ENCODE measurements at regions not wholly inside any gene's neighbourhood (a gene's known extent, or its start where the extent isn't known, plus 50 kb on each side); places are given as distances from the start of the nearest gene placed in this dataset.

GRCh38 chr12:40551466-40551865, 140.8 kb upstream of the CNTN1 start:
- Histone ChIP-seq H4K20me1 (ENCODE audit: insufficient read depth) (no peaks in the 10 kb centered on the region), H2AFZ (no peak overlapping the region), H3K36me3 (ENCODE audit: low read depth) (no peaks in the 10 kb centered on the region), H3K79me2 (ENCODE audit: low read depth) (no peaks in the 10 kb centered on the region), H3K9me3 (ENCODE audit: insufficient read depth, low read depth) (peaks cover 2% of the 10 kb centered on the region; the same call in 1 of the 2 replicates), H3F3A (ENCODE audit: insufficient read depth, low read depth) (no peaks in the 10 kb centered on the region), H3K4me3 (no peak overlapping the region), H3K27me3 (ENCODE audit: insufficient read depth, low read depth) (no peaks in the 10 kb centered on the region), H3K4me2 (no peak overlapping the region), H3K9me2 (ENCODE audit: insufficient read depth) (no peaks in the 10 kb centered on the region), H3K4me1 (replicated peaks; ENCODE audit: insufficient read depth) (no peaks in the 10 kb centered on the region), H3K27ac (no peak overlapping the region)
- ChIA-PET CTCF (no interaction called here), POLR2A (ENCODE audit: unreplicated experiment) (no interaction called here)
- no TSS peak for BruUV-seq (replicated peaks)
- DNase-seq = no peak
- TF ChIP-seq, protein P1, sequence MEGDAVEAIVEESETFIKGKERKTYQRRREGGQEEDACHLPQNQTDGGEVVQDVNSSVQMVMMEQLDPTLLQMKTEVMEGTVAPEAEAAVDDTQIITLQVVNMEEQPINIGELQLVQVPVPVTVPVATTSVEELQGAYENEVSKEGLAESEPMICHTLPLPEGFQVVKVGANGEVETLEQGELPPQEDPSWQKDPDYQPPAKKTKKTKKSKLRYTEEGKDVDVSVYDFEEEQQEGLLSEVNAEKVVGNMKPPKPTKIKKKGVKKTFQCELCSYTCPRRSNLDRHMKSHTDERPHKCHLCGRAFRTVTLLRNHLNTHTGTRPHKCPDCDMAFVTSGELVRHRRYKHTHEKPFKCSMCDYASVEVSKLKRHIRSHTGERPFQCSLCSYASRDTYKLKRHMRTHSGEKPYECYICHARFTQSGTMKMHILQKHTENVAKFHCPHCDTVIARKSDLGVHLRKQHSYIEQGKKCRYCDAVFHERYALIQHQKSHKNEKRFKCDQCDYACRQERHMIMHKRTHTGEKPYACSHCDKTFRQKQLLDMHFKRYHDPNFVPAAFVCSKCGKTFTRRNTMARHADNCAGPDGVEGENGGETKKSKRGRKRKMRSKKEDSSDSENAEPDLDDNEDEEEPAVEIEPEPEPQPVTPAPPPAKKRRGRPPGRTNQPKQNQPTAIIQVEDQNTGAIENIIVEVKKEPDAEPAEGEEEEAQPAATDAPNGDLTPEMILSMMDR (conservative IDR thresholded peaks at IDR 0.05) = no peak
- TF ChIP-seq EZH2 (IDR thresholded peaks at IDR 0.05; ENCODE audit: low read depth) = no peak
- intact Hi-C loops (cut with micrococcal nuclease; ENCODE audit: unreplicated experiment) = no loop called here

DNA sequence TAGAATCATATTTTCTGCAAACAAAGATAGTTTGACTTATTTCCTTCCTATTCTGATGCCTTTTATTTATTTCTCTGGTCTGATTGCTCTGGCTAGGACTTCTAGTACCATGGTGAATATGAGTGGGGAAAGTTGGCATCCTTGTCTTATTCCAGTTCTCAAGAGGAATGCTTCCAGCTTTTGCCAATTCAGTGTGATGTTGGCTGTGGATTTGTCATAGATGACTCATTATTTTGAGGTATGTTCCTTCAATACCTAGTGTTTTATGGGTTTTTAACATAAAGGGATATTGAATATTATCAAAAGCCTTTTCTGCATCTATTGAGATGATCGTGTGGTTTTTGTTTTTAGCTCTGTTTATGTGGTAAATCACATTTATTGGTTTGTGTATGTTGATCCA, 139.4 kb upstream of the CNTN1 start:
- POLR2A ChIA-PET (ENCODE audit: unreplicated experiment) = no interaction called here
- no peaks in the 10 kb centered on the region for H3K27me3 ChIP-seq (ENCODE audit: insufficient read depth, low read depth)
- no peak overlapping the region for H3K27ac ChIP-seq
- TF ChIP-seq EZH2 (IDR thresholded peaks at IDR 0.05; ENCODE audit: low read depth) = no peak
- TF ChIP-seq, protein P1 (conservative IDR thresholded peaks at IDR 0.05) = no peak
- CTCF ChIA-PET = no interaction called here
- no peaks in the 10 kb centered on the region for H3K36me3 ChIP-seq (ENCODE audit: low read depth)
- DNase-seq = no peak
- no peaks in the 10 kb centered on the region for H3K9me2 ChIP-seq (ENCODE audit: insufficient read depth)
- no peak overlapping the region for H3K4me3 ChIP-seq
- BruUV-seq (replicated peaks) = no TSS peak
- intact Hi-C loops (cut with micrococcal nuclease; ENCODE audit: unreplicated experiment) = no loop called here
- H3K4me2 ChIP-seq = no peak overlapping the region
- H4K20me1 ChIP-seq (ENCODE audit: insufficient read depth) = no peaks in the 10 kb centered on the region
- H3K79me2 ChIP-seq (ENCODE audit: low read depth) = no peaks in the 10 kb centered on the region
- no peak overlapping the region for H2AFZ ChIP-seq
- H3K9me3 ChIP-seq (ENCODE audit: insufficient read depth, low read depth) = peaks cover 2% of the 10 kb centered on the region; the same call in 1 of the 2 replicates
- H3F3A ChIP-seq (ENCODE audit: insufficient read depth, low read depth) = no peaks in the 10 kb centered on the region
- H3K4me1 ChIP-seq (replicated peaks; ENCODE audit: insufficient read depth) = no peaks in the 10 kb centered on the region

- Histone ChIP-seq H3K4me3 (no peak overlapping the region), H3K36me3 (ENCODE audit: low read depth) (no peaks in the 10 kb centered on the region), H3K79me2 (ENCODE audit: low read depth) (no peaks in the 10 kb centered on the region), H3K4me1 (replicated peaks; ENCODE audit: insufficient read depth) (no peaks in the 10 kb centered on the region), H3K9me3 (ENCODE audit: insufficient read depth, low read depth) (peaks cover 2% of the 10 kb centered on the region; the same call in 1 of the 2 replicates), H2AFZ (no peak overlapping the region), H3F3A (ENCODE audit: insufficient read depth, low read depth) (no peaks in the 10 kb centered on the region), H3K4me2 (no peak overlapping the region), H3K9me2 (ENCODE audit: insufficient read depth) (no peaks in the 10 kb centered on the region; the same call in 1 of the 2 replicates), H3K27me3 (ENCODE audit: insufficient read depth, low read depth) (no peaks in the 10 kb centered on the region), H4K20me1 (ENCODE audit: insufficient read depth) (no peaks in the 10 kb centered on the region), H3K27ac (no peak overlapping the region)
- intact Hi-C loops (cut with micrococcal nuclease; ENCODE audit: unreplicated experiment) = no loop called here
- CTCF ChIA-PET = no interaction called here
- POLR2A ChIA-PET (ENCODE audit: unreplicated experiment) = no interaction called here
- TF ChIP-seq EZH2 (IDR thresholded peaks at IDR 0.05; ENCODE audit: low read depth) = no peak
- TF ChIP-seq, protein P1 (conservative IDR thresholded peaks at IDR 0.05) = no peak
- no peak for DNase-seq
- no TSS peak for BruUV-seq (replicated peaks)
Observed at GRCh38 chr12:40557980-40558379, 134.3 kb upstream of the CNTN1 start.
